Vagina (tissue), 2 donors: ENCODE measurements at regions not wholly inside any gene's neighbourhood (a gene's known extent, or its start where the extent isn't known, plus 50 kb on each side); places are given as distances from the start of the nearest gene placed in this dataset.

Experiments used
- DNase-seq, 2 donors: peaks; one replicate each; pipeline ENCODE4 v3.0.0-alpha.2; 2017; ENCODE audit errors: extremely low spot score in 2 of 2
- H3K27ac ChIP-seq: fragments of 200-600 bp; sonication (generic); one replicate; pipeline ENCODE4 v1.5.1; 2019
- H3K27me3 ChIP-seq: fragments of 200-600 bp; sonication (generic); one replicate; pipeline ENCODE4 v1.5.1; 2019
- H3K36me3 ChIP-seq, 2 donors: fragments of 200-600 bp; sonication (generic); one replicate each; pipeline ENCODE4 v1.5.1; 2017 to 2019
- H3K4me1 ChIP-seq: fragments of 200-600 bp; sonication (generic); one replicate; pipeline ENCODE4 v1.5.1; 2019
- H3K4me3 ChIP-seq, 2 donors: fragments of 200-600 bp; sonication (generic); 1 replicate in 1 of 2; 2 replicates in 1 of 2; pipeline ENCODE4 v1.5.1; 2016 to 2019
- H3K9me3 ChIP-seq: fragments of 200-600 bp; sonication (generic); one replicate; pipeline ENCODE4 v1.5.1; 2019
- POLR2A ChIP-seq, 2 donors: fragments of 450-650 bp; IDR thresholded peaks; one replicate each; pipeline ENCODE4 v1.6.1; 2017; ENCODE audit warnings: antibody characterized with exemption in 2 of 2, mild to moderate bottlenecking in 2 of 2, moderate library complexity in 2 of 2
- POLR2AphosphoS5 ChIP-seq, 2 donors: sonication (generic); formaldehyde crosslinking; IDR thresholded peaks; one replicate each; pipeline ENCODE4 v1.9.0; 2017; ENCODE audit warnings: antibody characterized with exemption in 2 of 2, mild to moderate bottlenecking in 2 of 2, low read depth in 1 of 2; ENCODE audit not compliant: insufficient read depth in 1 of 2
- intact Hi-C: fragments of 100-400 bp; cut with DNase I; formaldehyde crosslinking; loops from one replicate; pipeline ENCODE4 v1.15.1; 2023
- TF ChIP-seq, protein P1 (sequence below), 3 experiments: fragments of 450-650 bp in 2 of 3; fragments of 200-600 bp in 1 of 3; sonication (generic) in 1 of 3; IDR thresholded peaks; one replicate each; pipeline ENCODE4 v1.5.1; 2017 to 2019; ENCODE audit warnings: antibody characterized with exemption in 3 of 3, mild to moderate bottlenecking in 2 of 3, moderate library complexity in 2 of 3

DNA sequence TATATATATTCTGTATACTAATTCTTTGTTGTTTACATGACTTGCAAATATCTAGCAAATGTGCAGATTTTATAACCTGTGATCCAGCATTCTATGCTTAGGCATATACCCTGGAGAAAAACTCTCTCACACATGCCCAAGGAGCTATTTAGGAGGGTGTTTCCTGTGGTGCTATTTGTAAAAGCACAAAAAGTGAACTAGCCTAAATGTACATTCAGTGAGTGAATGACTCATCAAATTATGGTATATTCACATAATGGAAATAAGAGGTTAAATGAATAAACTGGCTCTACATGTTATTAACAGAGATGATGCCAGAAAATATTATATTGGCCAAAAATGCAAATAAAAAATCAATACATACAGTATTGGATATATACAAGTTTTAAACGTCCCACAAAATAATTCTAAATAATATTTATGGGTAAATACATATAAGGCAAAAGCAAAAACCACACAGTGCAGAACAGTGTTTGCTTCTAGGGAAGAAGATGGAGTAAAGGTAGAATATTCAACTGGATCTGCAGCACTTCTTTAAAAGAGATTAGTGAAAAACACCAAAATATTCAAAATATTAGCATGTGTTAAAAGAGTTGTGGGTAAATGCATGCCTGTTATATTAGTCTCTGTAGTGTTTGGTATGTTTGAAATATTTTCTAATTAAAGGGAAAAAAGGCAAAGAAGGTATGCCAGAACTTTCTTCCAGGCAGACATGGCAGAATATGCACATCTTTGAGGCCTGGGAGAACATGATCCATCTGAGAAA lies 344.7 kb downstream of the KLF5 start:
- DNase-seq = no peak
- H3K4me1 ChIP-seq = peaks cover 2% of the 10 kb centered on the region
- H3K9me3 ChIP-seq = no peaks in the 10 kb centered on the region
- no peaks in the 10 kb centered on the region for H3K27me3 ChIP-seq
- no peaks in the 10 kb centered on the region for H3K36me3 ChIP-seq
- intact Hi-C loops = no loop called here
- no peak overlapping the region for H3K27ac ChIP-seq
- no peak for TF ChIP-seq POLR2A (IDR thresholded peaks at IDR 0.05)
- TF ChIP-seq, protein P1, sequence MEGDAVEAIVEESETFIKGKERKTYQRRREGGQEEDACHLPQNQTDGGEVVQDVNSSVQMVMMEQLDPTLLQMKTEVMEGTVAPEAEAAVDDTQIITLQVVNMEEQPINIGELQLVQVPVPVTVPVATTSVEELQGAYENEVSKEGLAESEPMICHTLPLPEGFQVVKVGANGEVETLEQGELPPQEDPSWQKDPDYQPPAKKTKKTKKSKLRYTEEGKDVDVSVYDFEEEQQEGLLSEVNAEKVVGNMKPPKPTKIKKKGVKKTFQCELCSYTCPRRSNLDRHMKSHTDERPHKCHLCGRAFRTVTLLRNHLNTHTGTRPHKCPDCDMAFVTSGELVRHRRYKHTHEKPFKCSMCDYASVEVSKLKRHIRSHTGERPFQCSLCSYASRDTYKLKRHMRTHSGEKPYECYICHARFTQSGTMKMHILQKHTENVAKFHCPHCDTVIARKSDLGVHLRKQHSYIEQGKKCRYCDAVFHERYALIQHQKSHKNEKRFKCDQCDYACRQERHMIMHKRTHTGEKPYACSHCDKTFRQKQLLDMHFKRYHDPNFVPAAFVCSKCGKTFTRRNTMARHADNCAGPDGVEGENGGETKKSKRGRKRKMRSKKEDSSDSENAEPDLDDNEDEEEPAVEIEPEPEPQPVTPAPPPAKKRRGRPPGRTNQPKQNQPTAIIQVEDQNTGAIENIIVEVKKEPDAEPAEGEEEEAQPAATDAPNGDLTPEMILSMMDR (IDR thresholded peaks at IDR 0.05) = no peak
- TF ChIP-seq POLR2AphosphoS5 (IDR thresholded peaks at IDR 0.05; ENCODE audit: insufficient read depth in 1 of 2, low read depth in 1 of 2) = no peak
- no peak overlapping the region for H3K4me3 ChIP-seq

DNA sequence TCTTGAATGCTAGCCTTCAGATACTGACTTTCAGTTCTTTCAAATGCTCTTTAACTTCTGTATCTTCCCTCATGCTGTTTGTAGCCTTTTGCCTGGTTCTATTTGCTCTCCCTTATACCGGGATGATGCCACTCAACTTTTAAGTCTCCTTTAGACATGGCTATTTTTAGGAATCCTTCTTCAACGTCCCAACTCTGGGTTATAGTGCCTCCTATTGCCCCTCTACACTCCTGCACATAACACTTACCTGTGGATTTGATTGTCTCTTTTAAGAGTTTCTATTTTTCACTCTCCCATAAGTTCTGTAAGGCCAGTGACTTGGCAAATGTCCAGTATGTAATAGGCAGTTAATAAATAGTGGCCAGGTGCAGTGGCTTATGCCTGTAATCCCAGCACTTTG lies 343.0 kb downstream of the KLF5 start:
- H3K27ac ChIP-seq = no peak overlapping the region
- H3K4me3 ChIP-seq = no peak overlapping the region
- peaks cover 10% of the 10 kb centered on the region for H3K4me1 ChIP-seq
- no peak for DNase-seq
- no peaks in the 10 kb centered on the region for H3K9me3 ChIP-seq
- H3K27me3 ChIP-seq = no peaks in the 10 kb centered on the region
- TF ChIP-seq POLR2AphosphoS5 (IDR thresholded peaks at IDR 0.05; ENCODE audit: insufficient read depth in 1 of 2, low read depth in 1 of 2) = no peak
- no peak for TF ChIP-seq POLR2A (IDR thresholded peaks at IDR 0.05)
- TF ChIP-seq, protein P1 (IDR thresholded peaks at IDR 0.05) = no peak
- H3K36me3 ChIP-seq = no peaks in the 10 kb centered on the region
- intact Hi-C loops = no loop called here

DNA sequence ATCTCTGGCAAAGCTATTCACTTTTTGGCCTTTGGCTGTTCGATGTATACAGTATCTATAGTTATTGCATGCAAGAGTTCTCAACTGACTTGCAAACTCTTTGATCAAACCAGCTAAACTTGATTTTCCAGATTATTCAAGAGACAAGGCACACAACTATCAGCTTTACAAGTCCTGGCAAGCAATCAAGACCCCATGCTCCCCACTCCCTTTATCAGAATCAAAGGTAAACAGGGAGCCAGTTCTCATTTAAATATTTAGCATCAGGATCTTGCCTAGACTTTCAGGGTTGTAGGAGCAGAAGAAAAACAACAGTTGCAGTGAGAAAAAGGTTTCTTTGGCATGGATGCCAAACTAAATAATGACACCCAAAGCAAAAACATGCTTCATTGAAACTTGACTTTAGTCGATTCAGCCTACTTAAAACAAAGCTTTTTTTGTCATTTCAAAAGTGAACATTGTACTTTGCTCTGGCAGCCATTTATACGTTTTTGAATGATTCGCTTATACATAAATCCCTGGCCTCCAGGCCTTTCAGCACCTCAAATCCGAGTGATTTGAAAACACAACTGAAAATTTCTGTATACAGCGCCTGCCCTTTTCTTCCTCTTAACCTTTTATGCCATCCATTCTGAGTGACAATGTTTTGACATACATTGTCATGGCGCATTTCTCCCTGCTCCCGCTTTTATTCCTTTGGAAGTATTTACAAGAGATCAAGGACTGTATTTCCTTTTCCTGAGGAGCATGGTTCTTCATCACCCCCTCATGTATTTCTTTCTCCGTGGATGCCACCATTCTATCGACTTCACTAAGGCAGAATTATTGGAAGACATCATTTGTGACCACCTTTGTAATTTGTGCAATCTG lies 340.8 kb downstream of the KLF5 start:
- TF ChIP-seq POLR2A (IDR thresholded peaks at IDR 0.05) (no peak), POLR2AphosphoS5 (IDR thresholded peaks at IDR 0.05; ENCODE audit: insufficient read depth in 1 of 2, low read depth in 1 of 2) (no peak)
- TF ChIP-seq, protein P1 (IDR thresholded peaks at IDR 0.05) = no peak
- no peak overlapping the region for H3K27ac ChIP-seq
- no peaks in the 10 kb centered on the region for H3K36me3 ChIP-seq
- DNase-seq = no peak
- intact Hi-C loops = no loop called here
- H3K4me1 ChIP-seq = peaks cover 10% of the 10 kb centered on the region
- H3K27me3 ChIP-seq = no peaks in the 10 kb centered on the region
- H3K9me3 ChIP-seq = no peaks in the 10 kb centered on the region
- H3K4me3 ChIP-seq = no peak overlapping the region

DNA sequence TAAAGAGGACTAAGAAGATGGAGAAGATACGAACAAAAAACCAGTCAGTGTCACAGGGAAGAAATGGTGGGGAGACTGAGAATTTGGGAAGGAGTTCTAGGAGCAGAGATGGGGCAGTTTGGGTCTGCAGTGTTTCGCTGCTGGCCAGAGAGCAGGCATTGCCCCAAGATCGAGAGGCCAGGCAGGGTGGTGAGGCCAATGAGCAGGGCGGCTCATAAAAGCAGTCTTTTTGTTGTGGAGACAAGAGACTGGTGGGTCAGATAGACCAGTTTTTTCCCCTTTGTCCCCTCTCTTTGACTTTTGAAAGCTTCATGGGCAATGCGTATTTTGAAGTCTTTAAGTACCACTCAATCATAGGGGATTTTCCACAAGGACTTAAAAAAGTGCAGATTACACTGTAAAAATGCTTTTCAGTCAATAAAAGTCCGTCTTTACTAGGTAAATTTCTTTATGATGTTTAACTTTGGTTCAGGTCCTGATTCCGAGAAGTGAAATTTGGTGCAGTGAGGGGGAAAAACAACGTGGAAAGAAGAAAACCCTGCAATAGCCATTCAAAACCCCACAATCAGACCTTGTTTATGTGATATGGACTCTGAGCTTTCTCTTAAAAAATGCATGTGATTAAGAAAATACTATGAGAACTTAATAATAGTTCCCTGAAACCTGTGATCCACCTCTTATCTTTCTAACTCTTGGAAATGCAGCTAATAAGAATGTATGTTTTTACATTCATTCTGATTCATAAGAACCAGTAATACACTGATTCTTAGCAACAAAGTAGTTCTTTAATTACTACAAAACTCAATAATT lies 338.9 kb downstream of the KLF5 start:
- H3K4me1 ChIP-seq = peaks cover 10% of the 10 kb centered on the region
- no peaks in the 10 kb centered on the region for H3K36me3 ChIP-seq
- H3K9me3 ChIP-seq = no peaks in the 10 kb centered on the region
- no peak for DNase-seq
- no peak for TF ChIP-seq POLR2A (IDR thresholded peaks at IDR 0.05)
- TF ChIP-seq POLR2AphosphoS5 (IDR thresholded peaks at IDR 0.05; ENCODE audit: insufficient read depth in 1 of 2, low read depth in 1 of 2) = no peak
- TF ChIP-seq, protein P1 (IDR thresholded peaks at IDR 0.05) = no peak
- H3K27ac ChIP-seq = no peak overlapping the region
- intact Hi-C loops = no loop called here
- no peaks in the 10 kb centered on the region for H3K27me3 ChIP-seq
- H3K4me3 ChIP-seq = no peak overlapping the region
